ENCODE measurements at regions not wholly inside any gene's neighbourhood (a gene's known extent, or its start where the extent isn't known, plus 50 kb on each side); places are given as distances from the start of the nearest gene placed in this dataset.

DNA sequence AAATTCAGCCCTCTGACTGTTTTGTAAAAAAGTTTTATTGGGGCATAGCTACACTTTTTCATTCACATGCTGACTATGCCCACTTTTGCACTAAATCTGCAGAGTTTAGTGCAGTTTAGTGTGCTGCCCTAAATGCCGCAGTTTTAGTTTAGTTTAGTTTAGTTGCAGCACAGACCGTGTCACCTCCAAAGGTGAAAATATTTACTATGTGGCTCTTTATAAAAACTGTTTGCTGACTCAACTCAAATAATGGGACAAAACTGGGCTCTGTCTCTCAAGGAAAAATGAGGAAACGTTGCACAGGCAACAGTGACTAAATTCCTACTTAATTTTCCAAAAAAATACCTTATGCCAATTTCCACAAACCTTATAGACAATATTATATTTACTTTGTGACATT, 314.2 kb downstream of the C4orf33 start:
- TF ChIP-seq POLR2AphosphoS5 (IDR thresholded peaks at IDR 0.05; ENCODE audit: borderline replicate concordance, low read depth, low read length) (no peak), EZH2 (IDR thresholded peaks at IDR 0.05) (no peak)

Data from SK-N-MC (cell line).